T-helper 17 cell (primary cell): ENCODE measurements at regions not wholly inside any gene's neighbourhood (a gene's known extent, or its start where the extent isn't known, plus 50 kb on each side); places are given as distances from the start of the nearest gene placed in this dataset.

Source experiments
- ATAC-seq: fragments of 150-1000 bp; cut with Tn5 transposase; 2 replicates; pipeline ENCODE4 v1.10.0; 2021; ENCODE audit warnings: mild to moderate bottlenecking, moderate library complexity
- DNase-seq, 3 donors: peaks; one replicate each; pipeline versions ENCODE4 v3.0.0 to v3.0.0-alpha.2; 2020 to 2021
- H3K9me3 ChIP-seq: one replicate; pipeline ENCODE4 v1.7.0; 2013; ENCODE audit warnings: low read length, mild to moderate bottlenecking; ENCODE audit not compliant: control insufficient read depth, poor library complexity, severe bottlenecking
- H3K27ac Mint-ChIP-seq: one replicate; pipeline ENCODE4 v1.8.0; 2022; ENCODE audit warnings: mild to moderate bottlenecking, moderate library complexity, mixed read lengths
- H3K27me3 Mint-ChIP-seq: one replicate; pipeline ENCODE4 v1.8.0; 2022; ENCODE audit warnings: mixed read lengths
- H3K36me3 Mint-ChIP-seq: one replicate; pipeline ENCODE4 v1.8.0; 2022; ENCODE audit warnings: low read depth, mixed read lengths
- H3K4me1 Mint-ChIP-seq: one replicate; pipeline ENCODE4 v1.8.0; 2022; ENCODE audit warnings: mild to moderate bottlenecking, mixed read lengths
- H3K4me3 Mint-ChIP-seq: one replicate; pipeline ENCODE4 v1.8.0; 2022; ENCODE audit warnings: mild to moderate bottlenecking, moderate library complexity, mixed read lengths

GRCh38 chr2:58973811-58974281 is 732.7 kb upstream of the FANCL start:
- no peaks in the 10 kb centered on the region for H3K27me3 Mint-ChIP-seq
- no peaks in the 10 kb centered on the region for H3K9me3 ChIP-seq
- H3K27ac Mint-ChIP-seq, result no peak overlapping the region
- DNase-seq, result no peak
- H3K4me1 Mint-ChIP-seq, result no peaks in the 10 kb centered on the region
- no peaks in the 10 kb centered on the region for H3K36me3 Mint-ChIP-seq
- no peak for ATAC-seq
- H3K4me3 Mint-ChIP-seq, result no peak overlapping the region

GRCh38 chr2:58972737-58973136 is 731.6 kb upstream of the FANCL start:
- Mint-ChIP-seq H3K36me3 (no peaks in the 10 kb centered on the region), H3K27ac (no peak overlapping the region), H3K27me3 (no peaks in the 10 kb centered on the region), H3K4me3 (no peak overlapping the region), H3K4me1 (no peaks in the 10 kb centered on the region)
- DNase-seq (no peak), ATAC-seq (no peak)
- no peaks in the 10 kb centered on the region for H3K9me3 ChIP-seq

GRCh38 chr2:58971511-58972360 is 730.6 kb upstream of the FANCL start:
- Mint-ChIP-seq H3K27me3 (no peaks in the 10 kb centered on the region), H3K27ac (no peak overlapping the region), H3K4me1 (no peaks in the 10 kb centered on the region), H3K36me3 (no peaks in the 10 kb centered on the region), H3K4me3 (no peak overlapping the region)
- no peaks in the 10 kb centered on the region for H3K9me3 ChIP-seq
- no peak for DNase-seq
- no peak for ATAC-seq

GRCh38 chr2:58970365-58970764 is 729.2 kb upstream of the FANCL start:
- no peaks in the 10 kb centered on the region for H3K36me3 Mint-ChIP-seq
- no peak for ATAC-seq

GRCh38 chr2:58968885-58969284 is 727.8 kb upstream of the FANCL start:
- H3K9me3 ChIP-seq, result no peaks in the 10 kb centered on the region
- Mint-ChIP-seq H3K36me3 (no peaks in the 10 kb centered on the region), H3K4me1 (no peaks in the 10 kb centered on the region), H3K4me3 (no peak overlapping the region), H3K27me3 (no peaks in the 10 kb centered on the region), H3K27ac (no peak overlapping the region)
- no peak for ATAC-seq
- no peak for DNase-seq

More at GRCh38 chr2:58970365-58970764, 729.2 kb upstream of the FANCL start:
- DNase-seq, result no peak
- H3K27me3 Mint-ChIP-seq, result no peaks in the 10 kb centered on the region
- no peaks in the 10 kb centered on the region for H3K9me3 ChIP-seq
- no peak overlapping the region for H3K4me3 Mint-ChIP-seq
- H3K27ac Mint-ChIP-seq, result no peak overlapping the region
- H3K4me1 Mint-ChIP-seq, result no peaks in the 10 kb centered on the region

GRCh38 chr2:58967736-58968135 is 726.6 kb upstream of the FANCL start:
- H3K27me3 Mint-ChIP-seq, result no peaks in the 10 kb centered on the region
- no peak for ATAC-seq
- H3K4me1 Mint-ChIP-seq, result no peaks in the 10 kb centered on the region
- no peaks in the 10 kb centered on the region for H3K36me3 Mint-ChIP-seq
- no peak overlapping the region for H3K4me3 Mint-ChIP-seq
- H3K9me3 ChIP-seq, result no peaks in the 10 kb centered on the region
- H3K27ac Mint-ChIP-seq, result no peak overlapping the region
- DNase-seq, result no peak

- DNase-seq (no peak), ATAC-seq (no peak)
- Mint-ChIP-seq H3K4me1 (no peaks in the 10 kb centered on the region), H3K27ac (no peak overlapping the region), H3K27me3 (no peaks in the 10 kb centered on the region), H3K4me3 (no peak overlapping the region), H3K36me3 (no peaks in the 10 kb centered on the region)
- H3K9me3 ChIP-seq, result no peaks in the 10 kb centered on the region
Observed at GRCh38 chr2:58965602-58966001, 724.5 kb upstream of the FANCL start.

- DNase-seq (no peak), ATAC-seq (no peak)
- Mint-ChIP-seq H3K36me3 (no peaks in the 10 kb centered on the region), H3K4me1 (no peaks in the 10 kb centered on the region), H3K27ac (no peak overlapping the region), H3K4me3 (peak overlapping the region; percentile 25), H3K27me3 (no peaks in the 10 kb centered on the region)
- no peaks in the 10 kb centered on the region for H3K9me3 ChIP-seq
Observed at GRCh38 chr2:58959996-58960395, 718.9 kb upstream of the FANCL start.

- ATAC-seq (no peak), DNase-seq (no peak)
- no peaks in the 10 kb centered on the region for H3K4me1 Mint-ChIP-seq
- no peak overlapping the region for H3K4me3 Mint-ChIP-seq
- H3K27me3 Mint-ChIP-seq, result no peaks in the 10 kb centered on the region
- no peak overlapping the region for H3K27ac Mint-ChIP-seq
- no peaks in the 10 kb centered on the region for H3K9me3 ChIP-seq
- no peaks in the 10 kb centered on the region for H3K36me3 Mint-ChIP-seq
Observed at GRCh38 chr2:58957188-58957840, 716.2 kb upstream of the FANCL start.

GRCh38 chr2:58954880-58955385 is 713.8 kb upstream of the FANCL start:
- DNase-seq (no peak), ATAC-seq (no peak)
- no peaks in the 10 kb centered on the region for H3K27me3 Mint-ChIP-seq
- no peaks in the 10 kb centered on the region for H3K9me3 ChIP-seq
- H3K4me1 Mint-ChIP-seq, result no peaks in the 10 kb centered on the region
- H3K4me3 Mint-ChIP-seq, result no peak overlapping the region
- no peaks in the 10 kb centered on the region for H3K36me3 Mint-ChIP-seq
- no peak overlapping the region for H3K27ac Mint-ChIP-seq

GRCh38 chr2:58951722-58952121 is 710.6 kb upstream of the FANCL start:
- Mint-ChIP-seq H3K4me1 (no peaks in the 10 kb centered on the region), H3K4me3 (no peak overlapping the region), H3K27me3 (no peaks in the 10 kb centered on the region), H3K27ac (no peak overlapping the region), H3K36me3 (no peaks in the 10 kb centered on the region)
- no peak for DNase-seq
- H3K9me3 ChIP-seq, result no peaks in the 10 kb centered on the region
- ATAC-seq, result no peak

- H3K27me3 Mint-ChIP-seq, result no peaks in the 10 kb centered on the region
- no peaks in the 10 kb centered on the region for H3K4me1 Mint-ChIP-seq
- H3K36me3 Mint-ChIP-seq, result no peaks in the 10 kb centered on the region
- H3K27ac Mint-ChIP-seq, result no peak overlapping the region
- H3K4me3 Mint-ChIP-seq, result no peak overlapping the region
- no peaks in the 10 kb centered on the region for H3K9me3 ChIP-seq
- no peak for ATAC-seq
- no peak for DNase-seq
Observed at GRCh38 chr2:58950795-58951462, 709.8 kb upstream of the FANCL start.

GRCh38 chr2:58939388-58939787 is 698.3 kb upstream of the FANCL start:
- H3K27me3 Mint-ChIP-seq, result no peaks in the 10 kb centered on the region
- DNase-seq (no peak), ATAC-seq (no peak)
- H3K9me3 ChIP-seq, result no peaks in the 10 kb centered on the region
- no peaks in the 10 kb centered on the region for H3K4me1 Mint-ChIP-seq
- no peak overlapping the region for H3K27ac Mint-ChIP-seq
- H3K4me3 Mint-ChIP-seq, result no peak overlapping the region
- no peaks in the 10 kb centered on the region for H3K36me3 Mint-ChIP-seq
